Activated CD8-positive, alpha-beta memory T cell treated with anti-CD3 and anti-CD28 coated beads, Interleukin-2, amount 50 U/mL, for 48 hours (primary cell): ENCODE measurements at regions not wholly inside any gene's neighbourhood (a gene's known extent, or its start where the extent isn't known, plus 50 kb on each side); places are given as distances from the start of the nearest gene placed in this dataset.

ENCODE experiments used
- DNase-seq: peaks from one replicate; pipeline ENCODE4 v3.0.0-alpha.2; 2020

- no peak for DNase-seq
These were observed 104.7 kb upstream of the SLC66A3 start for GRCh38 chr2:11050565-11050964.

GRCh38 chr2:11051280-11051679 is 104.0 kb upstream of the SLC66A3 start:
- no peak for DNase-seq

GRCh38 chr2:11053546-11053945 is 101.7 kb upstream of the SLC66A3 start:
- DNase-seq, result no peak

GRCh38 chr2:11054783-11055678 is 100.2 kb upstream of the SLC66A3 start:
- DNase-seq, result no peak

- no peak for DNase-seq
These were observed 99.5 kb upstream of the SLC66A3 start for GRCh38 chr2:11055679-11056215.

- DNase-seq, result no peak
These were observed 98.7 kb upstream of the SLC66A3 start for GRCh38 chr2:11056614-11057013.

GRCh38 chr2:11057031-11057430 is 98.2 kb upstream of the SLC66A3 start:
- DNase-seq, result no peak

GRCh38 chr2:11058129-11058528 is 97.1 kb upstream of the SLC66A3 start:
- no peak for DNase-seq

GRCh38 chr2:11060376-11061169 is 94.7 kb upstream of the SLC66A3 start:
- DNase-seq, result no peak

GRCh38 chr2:11065833-11066485 is 89.3 kb upstream of the SLC66A3 start:
- no peak for DNase-seq

- no peak for DNase-seq
These were observed 87.8 kb upstream of the SLC66A3 start for GRCh38 chr2:11067221-11068078.

- DNase-seq, result no peak
These were observed 87.1 kb upstream of the SLC66A3 start for GRCh38 chr2:11068079-11068741.

- no peak for DNase-seq
These were observed 86.3 kb upstream of the SLC66A3 start for GRCh38 chr2:11068856-11069526.

GRCh38 chr2:11069566-11070185 is 85.6 kb upstream of the SLC66A3 start:
- no peak for DNase-seq

- DNase-seq, result peak; percentile 30
These were observed 84.1 kb upstream of the SLC66A3 start for GRCh38 chr2:11071211-11071610.

GRCh38 chr2:11071939-11072338 is 83.3 kb upstream of the SLC66A3 start:
- DNase-seq, result no peak

GRCh38 chr2:11072550-11072949 is 82.7 kb upstream of the SLC66A3 start:
- peak; percentile 6 for DNase-seq

GRCh38 chr2:11073251-11073650 is 82.0 kb upstream of the SLC66A3 start:
- peak; percentile 59 for DNase-seq

GRCh38 chr2:11073776-11074175 is 81.5 kb upstream of the SLC66A3 start:
- DNase-seq, result no peak

GRCh38 chr2:11074246-11074820 is 80.9 kb upstream of the SLC66A3 start:
- DNase-seq, result no peak
